ENCODE measurements at regions not wholly inside any gene's neighbourhood (a gene's known extent, or its start where the extent isn't known, plus 50 kb on each side); places are given as distances from the start of the nearest gene placed in this dataset.
"Not testable (repeated sequence)": the region's sequence is repeated elsewhere in the genome, so short reads cannot be mapped to it uniquely, and the experiment has no call there.

GRCh38 chr9:73054091-73054490 lies 97.6 kb upstream of the ANXA1 start:
- DNase-seq (ENCODE audit: low spot score): no peak

- no peak for DNase-seq (ENCODE audit: low spot score)
Measured at GRCh38 chr9:73053543-73053942, 98.1 kb upstream of the ANXA1 start.

GRCh38 chr9:73050887-73051550 lies 98.2 kb upstream of the ALDH1A1 start:
- no peak for DNase-seq (ENCODE audit: low spot score)

- no peak for DNase-seq (ENCODE audit: low spot score)
Measured at GRCh38 chr9:73050065-73050816, 97.4 kb upstream of the ALDH1A1 start.

- no peak for DNase-seq (ENCODE audit: low spot score)
Measured at GRCh38 chr9:73049280-73049679, 96.4 kb upstream of the ALDH1A1 start.

- no peak for DNase-seq (ENCODE audit: low spot score)
Measured at GRCh38 chr9:73046769-73047168, 93.9 kb upstream of the ALDH1A1 start.

- DNase-seq (ENCODE audit: low spot score): not testable (repeated sequence)
Measured at GRCh38 chr9:73044776-73045175, 91.9 kb upstream of the ALDH1A1 start.

- no peak for DNase-seq (ENCODE audit: low spot score)
Measured at GRCh38 chr9:73042155-73042554, 89.3 kb upstream of the ALDH1A1 start.

- no peak for DNase-seq (ENCODE audit: low spot score)
Measured at GRCh38 chr9:73039271-73040263, 86.7 kb upstream of the ALDH1A1 start.

- no peak for DNase-seq (ENCODE audit: low spot score)
Measured at GRCh38 chr9:73038613-73039012, 85.8 kb upstream of the ALDH1A1 start.

- no peak for DNase-seq (ENCODE audit: low spot score)
Measured at GRCh38 chr9:73038089-73038509, 85.2 kb upstream of the ALDH1A1 start.

- DNase-seq (ENCODE audit: low spot score): no peak
Measured at GRCh38 chr9:73037613-73038012, 84.8 kb upstream of the ALDH1A1 start.

- no peak for DNase-seq (ENCODE audit: low spot score)
Measured at GRCh38 chr9:73034962-73035361, 82.1 kb upstream of the ALDH1A1 start.

GRCh38 chr9:73031350-73031749 lies 78.5 kb upstream of the ALDH1A1 start:
- DNase-seq (ENCODE audit: low spot score): no peak

GRCh38 chr9:73030370-73031030 lies 77.6 kb upstream of the ALDH1A1 start:
- DNase-seq (ENCODE audit: low spot score): no peak

GRCh38 chr9:73029346-73029745 lies 76.5 kb upstream of the ALDH1A1 start:
- DNase-seq (ENCODE audit: low spot score): no peak

GRCh38 chr9:73026375-73026774 lies 73.5 kb upstream of the ALDH1A1 start:
- no peak for DNase-seq (ENCODE audit: low spot score)

GRCh38 chr9:73024601-73025034 lies 71.8 kb upstream of the ALDH1A1 start:
- DNase-seq (ENCODE audit: low spot score): no peak

- DNase-seq (ENCODE audit: low spot score): peak; percentile 32
Measured at GRCh38 chr9:73023025-73023541, 70.2 kb upstream of the ALDH1A1 start.

- no peak for DNase-seq (ENCODE audit: low spot score)
Measured at GRCh38 chr9:73022353-73022752, 69.5 kb upstream of the ALDH1A1 start.

- DNase-seq (ENCODE audit: low spot score): no peak
Measured at GRCh38 chr9:73020877-73021276, 68.0 kb upstream of the ALDH1A1 start.

GRCh38 chr9:73014011-73014410 lies 61.2 kb upstream of the ALDH1A1 start:
- no peak for DNase-seq (ENCODE audit: low spot score)
